B cell (primary cell): ENCODE measurements at regions not wholly inside any gene's neighbourhood (a gene's known extent, or its start where the extent isn't known, plus 50 kb on each side); places are given as distances from the start of the nearest gene placed in this dataset.

ENCODE experiments used
- ATAC-seq: fragments of 200-7000 bp; cut with Tn5 transposase; one replicate; pipeline ENCODE4 v1.10.0; 2021; ENCODE audit warnings: low read depth, mild to moderate bottlenecking, moderate number of reproducible peaks, moderate library complexity
- CTCF ChIA-PET: fragments of 350-600 bp; sonication (Branson Sonifier 250); formaldehyde crosslinking; loops from one replicate; lab custom pipeline; 2021; ENCODE audit warnings: antibody characterized with exemption, inconsistent platforms; lab: Charles Lee
- POLR2A ChIA-PET: fragments of 350-600 bp; sonication (Branson Sonifier 250); formaldehyde crosslinking; loops from one replicate; lab custom pipeline; 2021; ENCODE audit warnings: antibody characterized with exemption; lab: Charles Lee
- DNase-seq: peaks from one replicate; pipeline ENCODE4 v3.0.0; 2013
- H2AFZ ChIP-seq: 2 replicates; pipeline ENCODE4 v1.6.1; 2012; ENCODE audit warnings: mild to moderate bottlenecking, low read depth, low read length; ENCODE audit not compliant: insufficient read depth, poor library complexity, severe bottlenecking
- H3K27ac ChIP-seq, 2 donors: 1 replicate in 1 of 2; 2 replicates in 1 of 2; pipeline ENCODE4 v1.5.1; 2012 to 2013; ENCODE audit warnings: low read length in 2 of 2, mild to moderate bottlenecking in 2 of 2, moderate library complexity in 1 of 2
- H3K27me3 ChIP-seq, 4 experiments: fragments of 200-600 bp in 1 of 4; sonication (generic) in 1 of 4; replicated peaks in 1 of 4; 1 replicate in 2 of 4; 2 replicates in 2 of 4; pipeline versions ENCODE4 v1.6.1 to v1.7.0; 2013 to 2016; ENCODE audit warnings: low read length in 3 of 4, mild to moderate bottlenecking in 2 of 4, mixed read lengths in 1 of 4, moderate library complexity in 1 of 4; ENCODE audit not compliant: insufficient read depth in 4 of 4, control insufficient read depth in 3 of 4; ENCODE audit errors: control extremely low read depth in 1 of 4
- H3K36me3 ChIP-seq, 2 experiments: replicated peaks in 1 of 2; 1 replicate in 1 of 2; 2 replicates in 1 of 2; pipeline versions ENCODE4 v1.6.1 to v1.7.1; 2013; ENCODE audit warnings: low read length in 1 of 2; ENCODE audit not compliant: insufficient read depth in 2 of 2, control insufficient read depth in 1 of 2; ENCODE audit errors: control extremely low read depth in 1 of 2, extremely low read depth in 1 of 2
- H3K4me1 ChIP-seq, 2 donors: fragments of 200-600 bp in 1 of 2; sonication (generic) in 1 of 2; 1 replicate in 1 of 2; 2 replicates in 1 of 2; pipeline versions ENCODE4 v1.5.1 to v1.6.1; 2013 to 2017; ENCODE audit warnings: low read length in 2 of 2; ENCODE audit not compliant: control insufficient read depth in 2 of 2, insufficient read depth in 2 of 2
- H3K4me2 ChIP-seq: replicated peaks from 2 replicates; pipeline ENCODE3; 2012; ENCODE audit warnings: mild to moderate bottlenecking, low read depth, low read length; ENCODE audit not compliant: poor library complexity, severe bottlenecking
- H3K4me3 ChIP-seq, 5 experiments: fragments of 200-600 bp in 1 of 5; sonication (generic) in 1 of 5; 1 replicate in 3 of 5; 2 replicates in 2 of 5; pipeline versions ENCODE4 v1.5.1 to v1.7.0; 2011 to 2016; ENCODE audit warnings: low read length in 4 of 5, mild to moderate bottlenecking in 4 of 5, low read depth in 2 of 5, control low read depth in 1 of 5, moderate library complexity in 1 of 5; ENCODE audit not compliant: insufficient read depth in 1 of 5; ENCODE audit errors: control extremely low read depth in 1 of 5, extremely low read depth in 1 of 5
- H3K79me2 ChIP-seq: fragments of 200-600 bp; sonication (generic); one replicate; pipeline ENCODE4 v1.6.0; 2016; ENCODE audit warnings: low read length; ENCODE audit not compliant: control insufficient read depth, insufficient read depth
- H3K9ac ChIP-seq: fragments of 200-600 bp; sonication (generic); 2 replicates; pipeline ENCODE4 v1.6.1; 2017; ENCODE audit warnings: mild to moderate bottlenecking, low read length, moderate library complexity
- H3K9me3 ChIP-seq, 3 donors: one replicate each; pipeline versions ENCODE4 v1.6.1 to v1.7.1; 2013; ENCODE audit warnings: low read length in 2 of 3; ENCODE audit not compliant: control insufficient read depth in 2 of 3, insufficient read depth in 1 of 3; ENCODE audit errors: control extremely low read depth in 1 of 3
- H4K20me1 ChIP-seq: 2 replicates; pipeline ENCODE4 v1.6.0; 2012; ENCODE audit warnings: mild to moderate bottlenecking, low read length; ENCODE audit not compliant: insufficient read depth, control insufficient read depth, poor library complexity, severe bottlenecking
- H3K27ac Mint-ChIP-seq: one replicate; pipeline ENCODE4 v1.8.0; 2021; ENCODE audit warnings: mixed read lengths
- H3K27me3 Mint-ChIP-seq: one replicate; pipeline ENCODE4 v1.8.0; 2021; ENCODE audit warnings: mixed read lengths
- H3K4me1 Mint-ChIP-seq: one replicate; pipeline ENCODE4 v1.8.0; 2021; ENCODE audit warnings: mixed read lengths
- H3K4me3 Mint-ChIP-seq: one replicate; pipeline ENCODE4 v1.8.0; 2021; ENCODE audit warnings: mixed read lengths
- H3K9me3 Mint-ChIP-seq: one replicate; pipeline ENCODE4 v1.8.0; 2022; ENCODE audit warnings: mixed read lengths; ENCODE audit not compliant: insufficient read depth
- EZH2 ChIP-seq: IDR thresholded peaks from 2 replicates; pipeline ENCODE4 v1.6.1; 2012; ENCODE audit warnings: borderline replicate concordance, low read depth, mild to moderate bottlenecking, moderate library complexity, low read length; ENCODE audit not compliant: insufficient read depth, poor library complexity, severe bottlenecking
- WGBS: methylation state at CpG from one replicate; pipeline ENCODE4 v1.1.5; 2013; ENCODE audit warnings: missing lambda C conversion rate; ENCODE audit not compliant: insufficient coverage; 5-methylcytosine and 5-hydroxymethylcytosine counted together
- intact Hi-C: fragments of 100-400 bp; cut with micrococcal nuclease; formaldehyde crosslinking; loops from one replicate; pipeline ENCODE4 v1.10.0; 2022
- TF ChIP-seq, protein P1 (sequence below): fragments of 200-600 bp; IDR thresholded peaks from one replicate; pipeline ENCODE4 v1.8.0; 2022; ENCODE audit warnings: antibody characterized with exemption, mild to moderate bottlenecking

GRCh38 chr1:181213056-181213455, 124.6 kb downstream of the IER5 start:
- H3K27me3 ChIP-seq: no peaks in the 10 kb centered on the region
- TF ChIP-seq, protein P1, sequence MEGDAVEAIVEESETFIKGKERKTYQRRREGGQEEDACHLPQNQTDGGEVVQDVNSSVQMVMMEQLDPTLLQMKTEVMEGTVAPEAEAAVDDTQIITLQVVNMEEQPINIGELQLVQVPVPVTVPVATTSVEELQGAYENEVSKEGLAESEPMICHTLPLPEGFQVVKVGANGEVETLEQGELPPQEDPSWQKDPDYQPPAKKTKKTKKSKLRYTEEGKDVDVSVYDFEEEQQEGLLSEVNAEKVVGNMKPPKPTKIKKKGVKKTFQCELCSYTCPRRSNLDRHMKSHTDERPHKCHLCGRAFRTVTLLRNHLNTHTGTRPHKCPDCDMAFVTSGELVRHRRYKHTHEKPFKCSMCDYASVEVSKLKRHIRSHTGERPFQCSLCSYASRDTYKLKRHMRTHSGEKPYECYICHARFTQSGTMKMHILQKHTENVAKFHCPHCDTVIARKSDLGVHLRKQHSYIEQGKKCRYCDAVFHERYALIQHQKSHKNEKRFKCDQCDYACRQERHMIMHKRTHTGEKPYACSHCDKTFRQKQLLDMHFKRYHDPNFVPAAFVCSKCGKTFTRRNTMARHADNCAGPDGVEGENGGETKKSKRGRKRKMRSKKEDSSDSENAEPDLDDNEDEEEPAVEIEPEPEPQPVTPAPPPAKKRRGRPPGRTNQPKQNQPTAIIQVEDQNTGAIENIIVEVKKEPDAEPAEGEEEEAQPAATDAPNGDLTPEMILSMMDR: no peak
- no peak for TF ChIP-seq EZH2
- peaks cover 31% of the 10 kb centered on the region for H3K27me3 Mint-ChIP-seq
- H3K9me3 Mint-ChIP-seq: peaks cover 5% of the 10 kb centered on the region
- H4K20me1 ChIP-seq: no peaks in the 10 kb centered on the region
- ChIA-PET POLR2A (no interaction called here), CTCF (no interaction called here)
- no peak overlapping the region for H3K4me3 Mint-ChIP-seq
- no peak overlapping the region for H3K27ac ChIP-seq
- H3K9ac ChIP-seq: no peak overlapping the region
- H3K4me1 Mint-ChIP-seq: no peaks in the 10 kb centered on the region
- H3K4me1 ChIP-seq: no peaks in the 10 kb centered on the region
- WGBS: 71% methylated on average over 3 of the region's 3 CpGs
- H3K36me3 ChIP-seq: no peaks in the 10 kb centered on the region
- no peak overlapping the region for H3K4me3 ChIP-seq
- H3K4me2 ChIP-seq: no peak overlapping the region
- ATAC-seq: no peak
- intact Hi-C loops: no loop called here
- no peak overlapping the region for H2AFZ ChIP-seq
- H3K27ac Mint-ChIP-seq: no peak overlapping the region
- no peaks in the 10 kb centered on the region for H3K79me2 ChIP-seq
- no peaks in the 10 kb centered on the region for H3K9me3 ChIP-seq
- DNase-seq: no peak

- no peak overlapping the region for H3K4me2 ChIP-seq
- no peak overlapping the region for H3K4me3 ChIP-seq
- no peaks in the 10 kb centered on the region for H3K36me3 ChIP-seq
- H3K4me1 ChIP-seq: no peaks in the 10 kb centered on the region
- Mint-ChIP-seq H3K4me1 (no peaks in the 10 kb centered on the region), H3K4me3 (no peak overlapping the region), H3K27me3 (peaks cover 45% of the 10 kb centered on the region), H3K27ac (no peak overlapping the region), H3K9me3 (peaks cover 5% of the 10 kb centered on the region)
- ChIA-PET POLR2A (no interaction called here), CTCF (no interaction called here)
- DNase-seq (no peak), ATAC-seq (no peak)
- no peak overlapping the region for H3K27ac ChIP-seq
- WGBS: 63% methylated on average over 1 of the region's 3 CpGs
- no peak overlapping the region for H3K9ac ChIP-seq
- H3K79me2 ChIP-seq: no peaks in the 10 kb centered on the region
- no peaks in the 10 kb centered on the region for H3K9me3 ChIP-seq
- intact Hi-C loops: no loop called here
- H3K27me3 ChIP-seq: peaks cover 0 to 4% (median 0%) of the 10 kb centered on the region in 4 experiments
- no peak for TF ChIP-seq EZH2
- TF ChIP-seq, protein P1: no peak
- no peak overlapping the region for H2AFZ ChIP-seq
- no peaks in the 10 kb centered on the region for H4K20me1 ChIP-seq
Measured at GRCh38 chr1:181216591-181216994, 128.1 kb downstream of the IER5 start.
